ENCODE measurements at regions not wholly inside any gene's neighbourhood (a gene's known extent, or its start where the extent isn't known, plus 50 kb on each side); places are given as distances from the start of the nearest gene placed in this dataset.
A peak's percentile ranks its signal among the peaks of the same experiment; 100 is the strongest.
"Not testable (repeated sequence)": the region's sequence is repeated elsewhere in the genome, so short reads cannot be mapped to it uniquely, and the experiment has no call there.

DNA sequence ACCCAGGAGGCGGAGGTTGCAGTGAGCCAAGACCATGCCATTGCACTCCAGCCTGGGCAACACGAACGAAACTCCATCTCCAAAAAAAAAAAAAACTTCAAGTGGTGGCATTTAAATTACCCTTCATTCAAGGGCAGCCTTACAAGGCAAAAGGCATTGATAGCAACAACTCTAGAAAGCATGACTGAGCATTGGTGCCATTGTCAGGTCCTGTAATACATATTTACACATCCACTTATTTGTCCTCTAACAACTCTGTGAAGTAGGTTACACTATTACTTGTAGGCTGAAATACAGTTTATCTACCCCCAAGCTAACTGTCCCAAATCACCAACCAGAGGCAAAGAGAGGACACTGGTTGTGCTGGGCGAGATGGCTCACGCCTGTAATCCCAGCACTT lies 52.7 kb upstream of the LARP1 start:
- no peak for DNase-seq (ENCODE audit: low spot score)

DNA sequence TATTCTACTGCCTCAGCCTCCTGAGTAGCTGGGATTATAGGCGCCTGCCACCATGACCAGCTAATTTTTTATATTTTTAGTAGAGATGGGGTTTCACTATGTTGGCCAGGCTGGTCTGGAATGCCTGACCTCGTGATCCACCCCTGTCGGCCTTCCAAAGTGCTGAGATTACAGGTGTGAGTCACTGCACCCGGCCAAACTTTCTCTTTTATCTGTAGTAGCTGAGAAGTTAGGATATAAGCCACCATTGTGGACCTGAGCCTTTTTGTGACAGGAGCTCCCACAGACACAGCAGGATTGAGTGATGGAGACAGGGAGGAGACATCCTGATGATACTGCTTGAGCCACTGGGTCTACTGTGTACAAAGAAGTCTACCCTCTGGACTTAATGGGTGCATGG lies 53.5 kb upstream of the LARP1 start:
- DNase-seq (ENCODE audit: low spot score): not testable (repeated sequence)

GRCh38 chr5:154701181-154701580 lies 54.0 kb upstream of the LARP1 start:
- no peak for DNase-seq (ENCODE audit: low spot score)

GRCh38 chr5:154700289-154700928 lies 54.8 kb upstream of the LARP1 start:
- not testable (repeated sequence) for DNase-seq (ENCODE audit: low spot score)

DNA sequence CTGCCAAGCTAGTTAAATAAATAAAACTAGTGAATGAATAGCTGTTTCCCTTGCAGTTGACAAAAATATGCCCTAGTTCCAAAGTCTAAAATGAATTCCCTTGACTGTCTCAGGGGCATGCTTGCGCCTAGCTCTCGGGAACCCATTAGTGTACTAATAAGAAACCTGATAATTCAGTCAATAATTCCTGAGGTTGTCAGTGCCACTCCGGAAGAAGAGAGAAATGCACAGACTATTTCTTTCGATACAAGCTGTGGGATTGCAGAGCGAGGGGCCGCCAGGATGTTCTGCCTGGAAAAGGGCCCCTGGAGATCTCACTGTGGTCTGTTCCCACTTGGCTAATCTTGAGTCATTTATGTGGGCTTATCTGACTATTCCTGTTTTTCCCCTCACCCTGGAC lies 56.4 kb upstream of the LARP1 start:
- no peak for DNase-seq (ENCODE audit: low spot score)

GRCh38 chr5:154697371-154697770 lies 57.8 kb upstream of the LARP1 start:
- no peak for DNase-seq (ENCODE audit: low spot score)

- no peak for DNase-seq (ENCODE audit: low spot score)
Observed at GRCh38 chr5:154696891-154697290, 58.3 kb upstream of the LARP1 start.

DNA sequence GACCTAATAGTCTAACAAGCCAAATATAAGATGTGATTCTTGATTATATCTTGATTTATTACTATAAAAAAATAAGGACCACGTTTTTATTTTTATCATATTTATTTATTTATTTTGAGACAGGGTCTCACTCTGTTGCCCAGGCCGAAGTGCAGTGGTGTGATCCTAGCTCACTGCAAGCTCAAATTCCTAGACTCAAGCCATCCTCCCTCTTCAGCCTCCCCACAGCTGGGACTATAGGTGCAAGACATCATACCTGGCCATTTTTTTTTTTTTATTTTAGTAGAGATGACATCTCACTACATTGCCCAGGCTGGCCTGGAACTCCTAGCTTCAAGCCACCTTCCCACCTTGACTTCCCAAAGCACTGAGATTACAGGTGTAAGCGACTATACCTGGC lies 61.0 kb upstream of the LARP1 start:
- no peak for DNase-seq (ENCODE audit: low spot score)

DNA sequence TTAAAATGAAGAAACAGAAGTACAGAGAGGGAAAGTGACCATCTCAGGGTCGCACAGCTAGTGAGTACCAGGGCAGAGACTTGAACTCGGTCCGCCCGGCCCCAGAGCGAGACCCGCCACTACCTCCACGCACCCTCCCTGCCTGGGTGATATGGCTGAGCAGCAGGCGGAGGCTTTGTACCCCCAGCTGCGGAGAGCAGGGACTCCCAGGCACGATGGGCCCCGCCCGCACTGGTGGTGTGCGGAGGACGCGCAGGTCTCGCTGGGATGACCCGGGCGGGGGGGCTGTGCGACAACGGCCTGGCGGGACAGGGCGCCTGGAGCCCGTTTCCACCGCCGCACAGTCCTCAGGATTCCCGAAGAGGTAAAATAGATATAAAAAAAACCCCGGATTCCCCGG lies 64.7 kb upstream of the LARP1 start:
- DNase-seq (ENCODE audit: low spot score): no peak

- DNase-seq (ENCODE audit: low spot score): no peak
Observed at GRCh38 chr5:154686490-154686889, 68.7 kb upstream of the LARP1 start.

DNA sequence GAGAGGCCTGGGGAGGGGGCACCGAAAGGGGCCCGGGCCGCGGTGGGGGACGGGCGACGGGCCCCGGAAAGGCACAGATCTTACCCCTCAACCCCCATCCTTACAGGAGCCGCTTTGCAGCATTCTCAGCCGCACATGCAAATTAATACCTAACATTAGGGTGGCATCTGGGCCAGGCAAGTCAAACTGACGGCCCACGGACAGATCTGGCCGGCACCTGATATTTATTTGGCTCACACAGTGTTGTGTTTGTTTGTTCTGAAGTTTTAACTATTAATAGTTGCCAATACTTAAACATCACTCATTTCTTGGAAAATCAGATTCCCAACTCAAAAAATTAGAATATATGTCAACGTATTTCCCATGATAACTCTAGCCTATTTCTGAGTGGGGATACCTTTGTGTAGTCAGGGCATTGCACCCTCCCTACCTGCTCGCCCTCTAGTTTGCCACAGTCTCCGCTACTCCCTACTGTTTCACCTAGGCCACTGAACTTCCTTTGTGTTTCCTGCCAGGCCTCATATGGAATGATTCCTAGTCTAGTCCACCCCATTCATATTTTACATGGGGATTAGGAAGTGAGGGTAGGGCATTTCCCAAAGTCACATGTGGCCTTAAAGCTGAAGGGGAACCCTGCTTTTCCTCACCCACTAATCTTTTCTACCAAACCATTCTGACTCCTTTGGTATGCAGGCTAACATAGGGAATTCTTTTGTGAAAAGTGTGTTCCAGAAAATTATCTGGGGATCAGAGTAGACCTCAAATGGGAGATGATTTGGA lies 71.9 kb upstream of the LARP1 start:
- peak; percentile 21 for DNase-seq (ENCODE audit: low spot score)

GRCh38 chr5:154679501-154679900 lies 75.7 kb upstream of the LARP1 start:
- DNase-seq (ENCODE audit: low spot score): no peak

DNA sequence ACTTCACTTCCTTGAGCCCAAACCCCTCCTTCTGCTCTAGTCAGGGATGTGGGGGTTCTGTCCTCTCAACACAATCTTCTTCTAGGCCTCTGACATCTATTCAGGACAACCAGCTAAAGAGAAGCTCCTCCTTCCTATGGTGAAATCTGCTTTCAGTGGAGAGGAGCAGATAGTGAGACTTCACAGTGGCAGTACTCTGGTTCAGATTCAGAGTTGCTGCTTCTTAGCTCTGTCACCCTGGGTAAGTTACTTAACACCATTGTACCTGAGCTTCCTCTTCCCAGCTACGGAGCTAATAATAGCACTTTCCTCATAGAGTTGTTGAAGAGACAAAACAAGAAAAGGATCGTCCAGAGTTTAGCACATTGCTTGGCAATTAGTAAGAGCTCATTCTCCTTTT lies 77.3 kb upstream of the LARP1 start:
- DNase-seq (ENCODE audit: low spot score): no peak

DNA sequence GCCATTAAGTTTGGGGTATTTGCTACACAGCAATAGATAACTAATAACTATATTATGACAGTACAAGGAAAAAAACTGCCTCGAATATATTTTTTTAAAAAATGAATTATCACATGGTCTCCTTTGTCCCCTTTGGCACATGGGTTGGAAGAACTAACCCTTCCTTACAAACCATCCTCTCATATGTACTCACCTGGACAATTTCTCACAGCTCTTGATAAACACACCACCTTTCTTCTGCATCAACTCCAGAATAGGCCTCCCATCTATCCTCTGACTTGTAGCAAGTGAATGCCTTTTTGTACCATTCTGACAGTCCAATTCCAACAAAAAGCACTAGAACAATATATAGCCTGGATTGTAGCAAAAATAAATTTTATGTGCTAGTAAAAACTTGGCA lies 78.7 kb upstream of the LARP1 start:
- DNase-seq (ENCODE audit: low spot score): no peak

GRCh38 chr5:154674029-154674428 lies 81.1 kb upstream of the LARP1 start:
- no peak for DNase-seq (ENCODE audit: low spot score)

DNA sequence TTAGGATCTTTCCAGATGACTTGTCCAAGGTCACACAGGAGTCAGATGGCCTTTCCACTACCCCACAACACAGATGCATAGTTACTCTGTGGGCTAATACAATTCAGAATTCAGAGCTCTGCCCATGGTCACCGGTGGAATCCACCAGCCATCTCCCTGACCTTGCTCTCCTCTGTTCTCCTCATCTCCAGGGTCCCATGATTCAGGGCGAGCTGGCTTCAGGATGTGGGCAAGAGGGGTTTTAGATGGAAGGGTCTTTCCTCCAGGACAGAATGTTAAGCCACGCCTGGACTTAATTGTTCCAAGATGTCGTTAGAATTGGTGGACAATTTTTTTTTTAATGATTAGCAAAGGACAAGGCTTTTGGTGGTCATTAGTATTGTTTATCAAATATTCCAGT lies 81.7 kb upstream of the LARP1 start:
- DNase-seq (ENCODE audit: low spot score): no peak

GRCh38 chr5:154669913-154670312 lies 85.3 kb upstream of the LARP1 start:
- not testable (repeated sequence) for DNase-seq (ENCODE audit: low spot score)

GRCh38 chr5:154669402-154669801 lies 85.8 kb upstream of the LARP1 start:
- no peak for DNase-seq (ENCODE audit: low spot score)

GRCh38 chr5:154664869-154665268 lies 90.3 kb upstream of the LARP1 start:
- DNase-seq (ENCODE audit: low spot score): no peak

DNA sequence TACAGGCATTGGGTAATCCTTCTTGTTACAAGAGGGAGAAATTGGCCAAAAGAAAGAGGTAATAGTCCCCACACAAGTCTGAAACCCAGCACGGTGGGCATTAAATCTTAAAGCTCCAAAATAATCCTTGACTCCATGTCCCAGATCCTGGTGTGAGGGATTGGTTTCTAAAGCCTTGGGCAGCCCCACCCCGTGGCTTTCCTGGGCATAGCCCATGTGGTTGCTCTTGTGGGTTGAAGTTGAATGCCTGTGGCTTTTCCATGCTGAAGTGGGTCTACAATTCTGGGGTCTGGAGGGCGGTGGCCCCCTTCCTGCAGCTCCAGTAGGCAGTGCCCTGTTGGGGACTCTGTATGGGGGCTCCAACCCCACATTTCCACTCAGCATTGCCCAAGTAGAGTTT lies 91.8 kb upstream of the LARP1 start:
- DNase-seq (ENCODE audit: low spot score): no peak

DNA sequence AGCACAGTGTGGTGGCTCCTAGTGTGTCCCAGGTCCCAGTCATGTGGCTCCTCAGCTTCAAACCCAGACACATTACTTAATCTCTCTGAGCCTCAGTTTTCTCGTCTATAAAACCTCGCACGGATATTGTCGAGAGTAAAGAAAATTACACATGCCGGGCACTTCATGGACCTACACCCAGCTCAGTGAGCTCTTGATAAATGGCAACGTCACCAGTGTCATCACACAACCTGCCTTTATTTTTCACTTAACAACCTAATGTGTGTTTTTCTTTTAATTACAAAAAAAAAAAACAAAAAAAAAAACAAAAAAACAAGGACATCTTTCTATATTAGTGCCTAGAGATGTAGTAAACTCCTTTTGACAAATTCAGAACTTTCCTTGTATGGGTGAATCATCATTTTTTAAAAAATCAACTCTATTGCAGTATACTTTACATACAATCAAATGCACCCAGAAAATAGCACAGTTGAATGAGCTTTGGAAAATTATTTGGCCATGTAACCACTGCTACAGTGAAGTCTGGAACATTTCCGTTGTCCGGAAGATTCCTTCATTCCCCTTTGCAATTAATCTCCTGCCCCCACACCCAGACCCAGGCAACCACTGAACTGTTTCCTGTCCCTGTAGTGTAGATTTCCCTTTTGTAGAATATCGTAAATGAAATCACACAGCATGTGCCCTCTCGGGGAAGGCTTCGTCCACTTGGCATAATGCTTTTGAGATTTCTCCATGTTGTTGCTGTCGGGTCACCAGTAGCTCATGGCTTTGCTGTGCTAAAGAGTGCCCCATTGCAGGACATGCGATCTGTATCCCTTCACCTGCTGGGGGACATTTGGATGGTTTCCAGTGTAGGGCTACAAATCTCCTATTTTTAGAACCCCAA lies 100.4 kb upstream of the LARP1 start:
- peak; percentile 21 for DNase-seq (ENCODE audit: low spot score)

DNA sequence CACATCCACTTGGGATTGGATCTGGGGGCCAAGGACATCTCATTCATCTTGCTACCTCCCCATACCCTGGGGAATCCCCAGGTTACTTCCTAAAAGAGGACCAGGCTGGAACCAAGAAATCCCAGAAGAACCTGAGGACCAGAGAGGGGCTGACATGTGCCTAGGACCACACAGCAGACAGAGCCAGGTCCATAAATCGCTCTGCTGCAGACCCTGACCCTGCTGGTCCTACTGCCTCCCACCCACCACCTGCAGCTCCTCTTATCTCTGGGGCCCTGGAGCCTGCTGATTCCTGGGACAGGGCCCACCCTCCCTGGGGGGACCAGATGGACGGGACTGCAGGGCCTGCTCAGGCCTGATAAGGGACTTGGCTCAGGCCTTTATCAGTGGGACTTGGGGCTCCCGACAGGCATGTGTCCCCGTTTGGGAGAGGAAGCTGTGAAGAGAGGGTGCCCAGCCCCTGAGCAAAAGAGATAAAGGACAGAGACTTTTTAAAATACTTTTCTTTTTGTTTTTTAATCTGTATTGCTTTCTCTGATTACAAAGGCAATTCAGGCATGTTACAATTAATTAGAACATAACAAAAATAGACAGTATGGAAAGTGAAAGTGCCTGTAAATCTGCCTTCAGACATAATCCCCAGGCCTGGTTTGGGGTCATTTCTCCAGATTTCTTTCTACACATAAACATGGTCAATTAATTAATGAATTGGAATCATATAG lies 101.3 kb upstream of the LARP1 start:
- DNase-seq (ENCODE audit: low spot score): no peak

Data from AG08395 (cell line).